IMR-90 (cell line): ENCODE measurements at regions not wholly inside any gene's neighbourhood (a gene's known extent, or its start where the extent isn't known, plus 50 kb on each side); places are given as distances from the start of the nearest gene placed in this dataset.

Experiments
- ATAC-seq: fragments of 200-7000 bp; cut with Tn5 transposase; 2 replicates; pipeline ENCODE4 v1.9.1; 2020; ENCODE audit warnings: low read depth, mild to moderate bottlenecking, moderate library complexity
- BruUV-seq: library from RNA; stranded (reverse); fragments of 400-500 nt; replicated peaks from 2 replicates; lab custom pipeline; 2021; lab: Mats Ljungman, UMichigan
- CTCF ChIA-PET: fragments of 300-600 bp; formaldehyde crosslinking; extraction: SDS; loops from one replicate; lab custom pipeline; 2021; ENCODE audit warnings: antibody characterized with exemption; lab: Yijun Ruan, JAX
- POLR2A ChIA-PET: fragments of 300-600 bp; sonication (Branson Sonifier 250); formaldehyde crosslinking; loops from one replicate; lab custom pipeline; 2022; ENCODE audit warnings: antibody characterized with exemption; ENCODE audit not compliant: unreplicated experiment; lab: Charles Lee
- DNase-seq: peaks from one replicate; pipeline ENCODE4 v3.0.0; 2013
- H2AFZ ChIP-seq: replicated peaks from 2 replicates; pipeline ENCODE3; 2013; ENCODE audit warnings: low read length, mild to moderate bottlenecking; ENCODE audit not compliant: poor library complexity
- H2AK5ac ChIP-seq: 2 replicates; pipeline ENCODE4 v1.6.1; 2013; ENCODE audit warnings: low read depth, low read length, inconsistent platforms
- H2AK9ac ChIP-seq: replicated peaks from 2 replicates; pipeline ENCODE3; 2013; ENCODE audit warnings: mild to moderate bottlenecking, low read depth, low read length, moderate library complexity; ENCODE audit not compliant: poor library complexity
- H2BK120ac ChIP-seq: 2 replicates; pipeline ENCODE4 v1.6.1; 2013; ENCODE audit warnings: low read depth, low read length, inconsistent platforms
- H2BK15ac ChIP-seq: 3 replicates; pipeline ENCODE4 v1.6.1; 2013; ENCODE audit warnings: low read depth, low read length, inconsistent platforms
- H2BK20ac ChIP-seq: 2 replicates; pipeline ENCODE4 v1.6.1; 2013; ENCODE audit warnings: low read depth, mild to moderate bottlenecking, inconsistent platforms, low read length, moderate library complexity
- H2BK5ac ChIP-seq: 2 replicates; pipeline ENCODE4 v1.6.1; 2013; ENCODE audit warnings: mild to moderate bottlenecking, low read depth, low read length, inconsistent platforms; ENCODE audit not compliant: poor library complexity, severe bottlenecking
- H3K14ac ChIP-seq: replicated peaks from 2 replicates; pipeline ENCODE4 v1.6.1; 2013; ENCODE audit warnings: low read depth, low read length, inconsistent platforms
- H3K18ac ChIP-seq: 2 replicates; pipeline ENCODE4 v1.6.1; 2013; ENCODE audit warnings: low read depth, low read length, control low read depth
- H3K23ac ChIP-seq: 2 replicates; pipeline ENCODE4 v1.6.1; 2013; ENCODE audit warnings: low read depth, low read length, inconsistent platforms
- H3K27ac ChIP-seq: 2 replicates; pipeline ENCODE4 v1.5.1; 2013; ENCODE audit warnings: mild to moderate bottlenecking, control low read depth, low read length; ENCODE audit not compliant: insufficient read depth
- H3K27me3 ChIP-seq: 2 replicates; pipeline ENCODE4 v1.6.1; 2013; ENCODE audit warnings: low read length; ENCODE audit not compliant: control insufficient read depth, insufficient read depth
- H3K36me3 ChIP-seq: 2 replicates; pipeline ENCODE4 v1.6.1; 2013; ENCODE audit warnings: low read length, mixed read lengths; ENCODE audit not compliant: control insufficient read depth, insufficient read depth
- H3K4ac ChIP-seq: 2 replicates; pipeline ENCODE4 v1.6.1; 2013; ENCODE audit warnings: low read depth, low read length, inconsistent platforms
- H3K4me1 ChIP-seq: 2 replicates; pipeline ENCODE4 v1.6.1; 2013; ENCODE audit warnings: low read length, mixed read lengths; ENCODE audit not compliant: control insufficient read depth, insufficient read depth
- H3K4me2 ChIP-seq: 2 replicates; pipeline ENCODE4 v1.6.1; 2013; ENCODE audit warnings: low read depth, mild to moderate bottlenecking, control low read depth, low read length, moderate library complexity
- H3K4me3 ChIP-seq: 2 replicates; pipeline ENCODE4 v1.5.1; 2013; ENCODE audit warnings: low read depth, mild to moderate bottlenecking, control low read depth, low read length, moderate library complexity; ENCODE audit not compliant: insufficient read depth
- H3K56ac ChIP-seq: 2 replicates; pipeline ENCODE4 v1.6.1; 2013; ENCODE audit warnings: low read length, inconsistent platforms; ENCODE audit not compliant: insufficient read depth; ENCODE audit errors: extremely low read depth
- H3K79me1 ChIP-seq, 2 experiments: 2 replicates each; pipeline ENCODE4 v1.6.1; 2013; ENCODE audit warnings: low read length in 2 of 2, inconsistent platforms in 1 of 2, low read depth in 1 of 2
- H3K9ac ChIP-seq: 2 replicates; pipeline ENCODE4 v1.6.1; 2013; ENCODE audit warnings: low read depth, low read length, control low read depth
- H3K9me1 ChIP-seq: 2 replicates; pipeline ENCODE4 v1.6.1; 2013; ENCODE audit warnings: low read length, inconsistent platforms; ENCODE audit not compliant: insufficient read depth
- H3K9me3 ChIP-seq: 2 replicates; pipeline ENCODE4 v1.6.1; 2013; ENCODE audit warnings: low read length; ENCODE audit not compliant: control insufficient read depth, insufficient read depth
- H4K20me1 ChIP-seq: 2 replicates; pipeline ENCODE4 v1.6.1; 2013; ENCODE audit warnings: low read length, inconsistent platforms; ENCODE audit not compliant: insufficient read depth
- H4K5ac ChIP-seq: 2 replicates; pipeline ENCODE4 v1.6.1; 2013; ENCODE audit warnings: mild to moderate bottlenecking, low read depth, low read length, control low read depth
- H4K8ac ChIP-seq, 2 experiments: 2 replicates each; pipeline ENCODE4 v1.6.1; 2013; ENCODE audit warnings: low read depth in 2 of 2, low read length in 2 of 2, control low read depth in 1 of 2, inconsistent platforms in 1 of 2
- H4K91ac ChIP-seq: 2 replicates; pipeline ENCODE4 v1.6.1; 2013; ENCODE audit warnings: low read depth, low read length, inconsistent platforms; ENCODE audit not compliant: insufficient read depth
- BHLHE40 ChIP-seq: fragments of 150-350 bp; IDR thresholded peaks from 2 replicates; pipeline ENCODE4 v1.6.1; 2016; ENCODE audit warnings: mild to moderate bottlenecking, low read depth, low read length
- CEBPB ChIP-seq: IDR thresholded peaks from 2 replicates; pipeline ENCODE4 v1.6.1; 2012; ENCODE audit warnings: low read depth, low read length, improper control_type of control experiment
- CHD1 ChIP-seq: IDR thresholded peaks from 2 replicates; pipeline ENCODE4 v1.6.1; 2012; ENCODE audit warnings: low read depth, low read length, improper control_type of control experiment
- FOS ChIP-seq: fragments of 150-350 bp; IDR thresholded peaks from 2 replicates; pipeline ENCODE4 v1.6.1; 2016; ENCODE audit warnings: low read depth, low read length
- MAFK ChIP-seq: IDR thresholded peaks from 2 replicates; pipeline ENCODE4 v1.6.1; 2012; ENCODE audit warnings: low read depth, low read length, improper control_type of control experiment
- MAZ ChIP-seq: IDR thresholded peaks from 2 replicates; pipeline ENCODE4 v1.6.1; 2012; ENCODE audit warnings: low read depth, mild to moderate bottlenecking, low read length, improper control_type of control experiment, moderate library complexity, borderline replicate concordance
- MXI1 ChIP-seq: IDR thresholded peaks from 2 replicates; pipeline ENCODE4 v1.6.1; 2012; ENCODE audit warnings: low read depth, mild to moderate bottlenecking, low read length, moderate library complexity, borderline replicate concordance
- RAD21 ChIP-seq: IDR thresholded peaks from 2 replicates; pipeline ENCODE4 v1.6.1; 2012; ENCODE audit warnings: low read length, improper control_type of control experiment
- RCOR1 ChIP-seq: IDR thresholded peaks from 2 replicates; pipeline ENCODE4 v1.6.1; 2012; ENCODE audit warnings: mild to moderate bottlenecking, low read length, improper control_type of control experiment; ENCODE audit not compliant: insufficient replicate concordance
- RFX5 ChIP-seq: IDR thresholded peaks from 2 replicates; pipeline ENCODE4 v1.8.0; 2012; ENCODE audit warnings: low read depth, mild to moderate bottlenecking, low read length, moderate library complexity
- WGBS, 2 experiments: methylation state at CpG; one replicate each; pipeline versions ENCODE4 v1.1.5 to v1.1.7; 2013; ENCODE audit warnings: missing lambda C conversion rate in 2 of 2; ENCODE audit not compliant: insufficient read length in 1 of 2; ENCODE audit errors: extremely low coverage in 2 of 2; 5-methylcytosine and 5-hydroxymethylcytosine counted together
- dilution Hi-C: fragments of 300-500 bp; cut with HindIII; formaldehyde crosslinking; loops from one replicate; pipeline ENCODE4 v1.14.3; 2018; ENCODE audit warnings: low sequenced_read_pairs; ENCODE audit not compliant: unreplicated experiment
- in situ Hi-C: fragments of 300-500 bp; cut with MboI; formaldehyde crosslinking; loops from 3 replicates; pipeline ENCODE4 v1.14.3; 2019; ENCODE audit warnings: low sequenced_read_pairs, inconsistent platforms, mixed read lengths
- intact Hi-C: fragments of 100-400 bp; cut with micrococcal nuclease; formaldehyde crosslinking; loops from 2 replicates; pipeline ENCODE4 v1.10.0; 2022
- TF ChIP-seq, protein P1 (sequence below): fragments of 150-350 bp; IDR thresholded peaks from 2 replicates; pipeline ENCODE4 v1.6.1; 2016; ENCODE audit warnings: low read depth, mild to moderate bottlenecking, low read length, moderate library complexity, borderline replicate concordance
- TF ChIP-seq, protein P2 (sequence below): conservative IDR thresholded peaks from 2 replicates; pipeline ENCODE4 v1.5.1; 2012; ENCODE audit warnings: mild to moderate bottlenecking, low read depth, low read length, improper control_type of control experiment

DNA sequence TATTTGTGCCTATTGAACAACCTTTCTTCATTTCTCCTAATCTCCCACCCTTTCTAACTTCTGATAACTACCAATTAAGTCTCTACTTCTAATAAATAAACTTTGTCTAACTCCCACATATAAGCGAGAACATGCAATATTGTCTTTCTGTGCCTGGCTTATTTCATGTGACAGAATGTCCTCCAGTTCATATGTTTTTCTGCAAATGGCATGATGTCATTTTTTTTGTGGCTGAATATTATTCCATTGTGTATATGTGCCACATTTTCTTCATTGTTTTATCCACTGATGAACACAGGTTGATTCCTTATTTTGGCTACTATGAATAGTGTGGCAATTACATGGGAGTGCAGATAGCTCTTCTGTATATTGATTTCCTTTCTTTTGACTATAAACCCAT, 1041.5 kb upstream of the MANEA start:
- Histone ChIP-seq H2AK5ac (no peak overlapping the region), H3K4me1 (no peaks in the 10 kb centered on the region), H3K36me3 (no peaks in the 10 kb centered on the region), H3K4me2 (no peak overlapping the region), H2BK120ac (no peak overlapping the region), H3K79me1 (no peaks in the 10 kb centered on the region), H3K56ac (no peak overlapping the region), H3K9ac (no peak overlapping the region), H3K18ac (no peak overlapping the region), H2BK5ac (no peak overlapping the region), H3K9me1 (no peaks in the 10 kb centered on the region), H3K27ac (no peak overlapping the region), H3K14ac (no peak overlapping the region), H3K9me3 (0 out of 2 replicates have a peak, but pooled peaks cover 4% of the 10 kb centered on the region), H2BK20ac (no peak overlapping the region), H4K5ac (no peak overlapping the region), H2BK15ac (no peak overlapping the region), H2AK9ac (no peak overlapping the region), H2AFZ (no peak overlapping the region), H3K27me3 (no peaks in the 10 kb centered on the region), H4K20me1 (no peaks in the 10 kb centered on the region), H3K23ac (no peak overlapping the region), H3K4ac (no peak overlapping the region), H4K8ac (no peak overlapping the region), H3K4me3 (no peak overlapping the region), H4K91ac (no peak overlapping the region)
- in situ Hi-C loops (no loop called here), dilution Hi-C loops (no loop called here), intact Hi-C loops (no loop called here)
- CTCF ChIA-PET, result no interaction called here
- BruUV-seq, result no TSS peak
- no CpG with 5 or more reads among the region's 1 CpG for WGBS, 2 experiments
- ATAC-seq (no peak), DNase-seq (no peak)
- TF ChIP-seq CEBPB (no peak), RFX5 (no peak), RCOR1 (no peak), MAZ (no peak), CHD1 (no peak), MAFK (no peak), FOS (no peak), BHLHE40 (no peak), MXI1 (no peak), RAD21 (no peak)
- TF ChIP-seq, protein P1, sequence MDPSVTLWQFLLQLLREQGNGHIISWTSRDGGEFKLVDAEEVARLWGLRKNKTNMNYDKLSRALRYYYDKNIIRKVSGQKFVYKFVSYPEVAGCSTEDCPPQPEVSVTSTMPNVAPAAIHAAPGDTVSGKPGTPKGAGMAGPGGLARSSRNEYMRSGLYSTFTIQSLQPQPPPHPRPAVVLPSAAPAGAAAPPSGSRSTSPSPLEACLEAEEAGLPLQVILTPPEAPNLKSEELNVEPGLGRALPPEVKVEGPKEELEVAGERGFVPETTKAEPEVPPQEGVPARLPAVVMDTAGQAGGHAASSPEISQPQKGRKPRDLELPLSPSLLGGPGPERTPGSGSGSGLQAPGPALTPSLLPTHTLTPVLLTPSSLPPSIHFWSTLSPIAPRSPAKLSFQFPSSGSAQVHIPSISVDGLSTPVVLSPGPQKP, result no peak
- TF ChIP-seq, protein P2, sequence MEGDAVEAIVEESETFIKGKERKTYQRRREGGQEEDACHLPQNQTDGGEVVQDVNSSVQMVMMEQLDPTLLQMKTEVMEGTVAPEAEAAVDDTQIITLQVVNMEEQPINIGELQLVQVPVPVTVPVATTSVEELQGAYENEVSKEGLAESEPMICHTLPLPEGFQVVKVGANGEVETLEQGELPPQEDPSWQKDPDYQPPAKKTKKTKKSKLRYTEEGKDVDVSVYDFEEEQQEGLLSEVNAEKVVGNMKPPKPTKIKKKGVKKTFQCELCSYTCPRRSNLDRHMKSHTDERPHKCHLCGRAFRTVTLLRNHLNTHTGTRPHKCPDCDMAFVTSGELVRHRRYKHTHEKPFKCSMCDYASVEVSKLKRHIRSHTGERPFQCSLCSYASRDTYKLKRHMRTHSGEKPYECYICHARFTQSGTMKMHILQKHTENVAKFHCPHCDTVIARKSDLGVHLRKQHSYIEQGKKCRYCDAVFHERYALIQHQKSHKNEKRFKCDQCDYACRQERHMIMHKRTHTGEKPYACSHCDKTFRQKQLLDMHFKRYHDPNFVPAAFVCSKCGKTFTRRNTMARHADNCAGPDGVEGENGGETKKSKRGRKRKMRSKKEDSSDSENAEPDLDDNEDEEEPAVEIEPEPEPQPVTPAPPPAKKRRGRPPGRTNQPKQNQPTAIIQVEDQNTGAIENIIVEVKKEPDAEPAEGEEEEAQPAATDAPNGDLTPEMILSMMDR, result no peak
- POLR2A ChIA-PET, result no interaction called here
